Liver (tissue), 8 donors: ENCODE measurements at regions not wholly inside any gene's neighbourhood (a gene's known extent, or its start where the extent isn't known, plus 50 kb on each side); places are given as distances from the start of the nearest gene placed in this dataset.

Source experiments
- DNase-seq: peaks from one replicate; pipeline ENCODE4 v3.0.0-alpha.2; 2017; ENCODE audit warnings: low spot score
- H3K27ac ChIP-seq, 2 donors: one replicate each; pipeline ENCODE4 v1.7.0; 2013; ENCODE audit warnings: inconsistent platforms in 2 of 2, low read length in 2 of 2, control low read depth in 1 of 2, low read depth in 1 of 2, mild to moderate bottlenecking in 1 of 2
- H3K27me3 ChIP-seq, 4 donors: one replicate each; pipeline versions ENCODE4 v1.6.1 to v1.7.0; 2013; ENCODE audit warnings: low read length in 3 of 4, inconsistent platforms in 1 of 4, mild to moderate bottlenecking in 1 of 4, moderate library complexity in 1 of 4; ENCODE audit not compliant: control insufficient read depth in 4 of 4, insufficient read depth in 4 of 4
- H3K36me3 ChIP-seq, 4 donors: one replicate each; pipeline versions ENCODE4 v1.6.1 to v1.7.0; 2013; ENCODE audit warnings: low read length in 3 of 4, mild to moderate bottlenecking in 3 of 4, low read depth in 1 of 4, moderate library complexity in 1 of 4; ENCODE audit not compliant: control insufficient read depth in 4 of 4, insufficient read depth in 3 of 4
- H3K4me1 ChIP-seq, 4 donors: one replicate each; pipeline versions ENCODE4 v1.6.1 to v1.7.0; 2013; ENCODE audit warnings: low read length in 3 of 4, mild to moderate bottlenecking in 3 of 4, moderate library complexity in 1 of 4; ENCODE audit not compliant: control insufficient read depth in 4 of 4, insufficient read depth in 4 of 4
- H3K4me3 ChIP-seq, 3 donors: one replicate each; pipeline versions ENCODE4 v1.6.1 to v1.7.0; 2013; ENCODE audit warnings: low read length in 3 of 3, control low read depth in 1 of 3, low read depth in 1 of 3, mild to moderate bottlenecking in 1 of 3
- H3K9ac ChIP-seq, 2 donors: one replicate each; pipeline ENCODE4 v1.7.0; 2013; ENCODE audit warnings: low read length in 2 of 2, mild to moderate bottlenecking in 2 of 2, moderate library complexity in 2 of 2, control low read depth in 1 of 2, low read depth in 1 of 2
- H3K9me3 ChIP-seq, 4 donors: one replicate each; pipeline versions ENCODE4 v1.6.1 to v1.7.0; 2013; ENCODE audit warnings: low read length in 3 of 4; ENCODE audit not compliant: control insufficient read depth in 4 of 4
- EGR1 ChIP-seq, 2 donors: IDR thresholded peaks; 2 replicates each; pipeline ENCODE4 v1.6.1; 2016 to 2018; ENCODE audit warnings: antibody characterized with exemption in 2 of 2, low read depth in 2 of 2
- FOXA1 ChIP-seq: IDR thresholded peaks from 2 replicates; pipeline ENCODE4 v1.6.1; 2016; ENCODE audit warnings: antibody characterized with exemption
- FOXA2 ChIP-seq: IDR thresholded peaks from 2 replicates; pipeline ENCODE4 v1.6.1; 2016; ENCODE audit warnings: antibody characterized with exemption
- GABPA ChIP-seq, 2 donors: IDR thresholded peaks in 1 of 2; conservative IDR thresholded peaks in 1 of 2; 2 replicates each; pipeline ENCODE4 v1.6.1; 2016; ENCODE audit warnings: antibody characterized with exemption in 2 of 2, mild to moderate bottlenecking in 1 of 2, moderate library complexity in 1 of 2
- HNF4A ChIP-seq, 2 donors: conservative IDR thresholded peaks; 2 replicates each; pipeline ENCODE4 v1.6.1; 2016; ENCODE audit warnings: antibody characterized with exemption in 2 of 2, mild to moderate bottlenecking in 2 of 2
- HNF4G ChIP-seq: IDR thresholded peaks from 2 replicates; pipeline ENCODE4 v1.6.1; 2016; ENCODE audit warnings: antibody characterized with exemption
- JUND ChIP-seq, 2 donors: IDR thresholded peaks; 2 replicates each; pipeline ENCODE4 v1.6.1; 2016; ENCODE audit warnings: antibody characterized with exemption in 2 of 2
- NR2F2 ChIP-seq: IDR thresholded peaks from 2 replicates; pipeline ENCODE4 v1.6.1; 2016; ENCODE audit warnings: antibody characterized with exemption
- RAD21 ChIP-seq, 2 donors: IDR thresholded peaks; 2 replicates each; pipeline ENCODE4 v1.6.1; 2016; ENCODE audit warnings: antibody characterized with exemption in 2 of 2, mild to moderate bottlenecking in 2 of 2
- RXRA ChIP-seq, 2 donors: IDR thresholded peaks; 2 replicates each; pipeline ENCODE4 v1.6.1; 2017 to 2018; ENCODE audit warnings: antibody characterized with exemption in 2 of 2, mild to moderate bottlenecking in 1 of 2
- SP1 ChIP-seq: IDR thresholded peaks from 2 replicates; pipeline ENCODE4 v1.6.1; 2018; ENCODE audit warnings: antibody characterized with exemption, mild to moderate bottlenecking
- TAF1 ChIP-seq: conservative IDR thresholded peaks from 2 replicates; pipeline ENCODE4 v1.6.1; 2016; ENCODE audit warnings: antibody characterized with exemption, mild to moderate bottlenecking
- YY1 ChIP-seq: IDR thresholded peaks from 2 replicates; pipeline ENCODE4 v1.6.1; 2016; ENCODE audit warnings: antibody characterized with exemption, mild to moderate bottlenecking
- WGBS: extraction: QIAGEN DNeasy Blood & Tissue Kit; methylation state at CpG from one replicate; pipeline ENCODE4 v1.1.7; 2013; 5-methylcytosine and 5-hydroxymethylcytosine counted together
- TF ChIP-seq, protein P1 (sequence below): IDR thresholded peaks from 2 replicates; pipeline ENCODE4 v1.6.1; 2016; ENCODE audit warnings: antibody characterized with exemption
- TF ChIP-seq, protein P2 (sequence below): IDR thresholded peaks from 2 replicates; pipeline ENCODE4 v1.6.1; 2016; ENCODE audit warnings: antibody characterized with exemption
- TF ChIP-seq, protein P3 (sequence below): fragments of 150-350 bp; IDR thresholded peaks from 2 replicates; pipeline ENCODE4 v1.5.1; 2017; ENCODE audit warnings: improper control_type of control experiment, low read depth, low read length; ENCODE audit not compliant: missing input control
- TF ChIP-seq, protein P4 (sequence below): IDR thresholded peaks from 2 replicates; pipeline ENCODE4 v1.6.1; 2016; ENCODE audit warnings: antibody characterized with exemption, mild to moderate bottlenecking
- TF ChIP-seq, protein P5 (sequence below): IDR thresholded peaks from 2 replicates; pipeline ENCODE4 v1.6.1; 2016; ENCODE audit warnings: antibody characterized with exemption
- donor health status: healthy.
- donor health status: healthy.
- donor health status: healthy.
- donor health status: healthy.
- donor health status: healthy.

DNA sequence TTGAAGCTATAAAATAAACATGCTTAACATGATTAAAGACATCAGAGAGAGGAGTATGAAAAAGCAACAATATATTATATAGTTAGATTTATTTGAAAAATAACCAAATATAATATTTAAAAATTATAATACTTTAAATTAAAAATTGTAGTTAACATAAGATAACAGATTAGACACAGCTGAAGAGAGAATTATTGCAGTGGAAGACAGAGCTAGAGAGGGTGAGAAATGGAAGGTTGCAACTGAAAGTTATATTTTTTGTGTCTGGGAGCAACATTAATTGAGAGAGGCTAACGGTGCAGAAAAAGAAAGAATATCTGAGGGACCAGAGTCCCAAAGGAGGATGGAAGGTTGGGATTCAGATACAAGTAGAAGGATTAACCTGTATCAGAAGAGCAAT is 548.9 kb upstream of the FZD8 start:
- H3K27me3 ChIP-seq = no peaks in the 10 kb centered on the region
- H3K4me1 ChIP-seq = no peaks in the 10 kb centered on the region
- no peak overlapping the region for H3K9ac ChIP-seq
- TF ChIP-seq JUND (IDR thresholded peaks at IDR 0.05) (no peak), HNF4A (conservative IDR thresholded peaks at IDR 0.05) (no peak), NR2F2 (no peak), HNF4G (no peak), EGR1 (IDR thresholded peaks at IDR 0.05; ENCODE audit: low read depth in 2 of 2) (no peak), SP1 (no peak), TAF1 (no peak), FOXA1 (no peak), YY1 (no peak), RAD21 (IDR thresholded peaks at IDR 0.05) (no peak), RXRA (IDR thresholded peaks at IDR 0.05) (no peak), FOXA2 (no peak), GABPA (IDR thresholded peaks at IDR 0.05 in 1 of 2, conservative IDR thresholded peaks at IDR 0.05 in 1 of 2) (no peak)
- TF ChIP-seq, protein P1, sequence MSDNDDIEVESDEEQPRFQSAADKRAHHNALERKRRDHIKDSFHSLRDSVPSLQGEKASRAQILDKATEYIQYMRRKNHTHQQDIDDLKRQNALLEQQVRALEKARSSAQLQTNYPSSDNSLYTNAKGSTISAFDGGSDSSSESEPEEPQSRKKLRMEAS = no peak
- TF ChIP-seq, protein P2, sequence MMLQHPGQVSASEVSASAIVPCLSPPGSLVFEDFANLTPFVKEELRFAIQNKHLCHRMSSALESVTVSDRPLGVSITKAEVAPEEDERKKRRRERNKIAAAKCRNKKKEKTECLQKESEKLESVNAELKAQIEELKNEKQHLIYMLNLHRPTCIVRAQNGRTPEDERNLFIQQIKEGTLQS = no peak
- TF ChIP-seq, protein P3, sequence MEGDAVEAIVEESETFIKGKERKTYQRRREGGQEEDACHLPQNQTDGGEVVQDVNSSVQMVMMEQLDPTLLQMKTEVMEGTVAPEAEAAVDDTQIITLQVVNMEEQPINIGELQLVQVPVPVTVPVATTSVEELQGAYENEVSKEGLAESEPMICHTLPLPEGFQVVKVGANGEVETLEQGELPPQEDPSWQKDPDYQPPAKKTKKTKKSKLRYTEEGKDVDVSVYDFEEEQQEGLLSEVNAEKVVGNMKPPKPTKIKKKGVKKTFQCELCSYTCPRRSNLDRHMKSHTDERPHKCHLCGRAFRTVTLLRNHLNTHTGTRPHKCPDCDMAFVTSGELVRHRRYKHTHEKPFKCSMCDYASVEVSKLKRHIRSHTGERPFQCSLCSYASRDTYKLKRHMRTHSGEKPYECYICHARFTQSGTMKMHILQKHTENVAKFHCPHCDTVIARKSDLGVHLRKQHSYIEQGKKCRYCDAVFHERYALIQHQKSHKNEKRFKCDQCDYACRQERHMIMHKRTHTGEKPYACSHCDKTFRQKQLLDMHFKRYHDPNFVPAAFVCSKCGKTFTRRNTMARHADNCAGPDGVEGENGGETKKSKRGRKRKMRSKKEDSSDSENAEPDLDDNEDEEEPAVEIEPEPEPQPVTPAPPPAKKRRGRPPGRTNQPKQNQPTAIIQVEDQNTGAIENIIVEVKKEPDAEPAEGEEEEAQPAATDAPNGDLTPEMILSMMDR = no peak
- TF ChIP-seq, protein P4, sequence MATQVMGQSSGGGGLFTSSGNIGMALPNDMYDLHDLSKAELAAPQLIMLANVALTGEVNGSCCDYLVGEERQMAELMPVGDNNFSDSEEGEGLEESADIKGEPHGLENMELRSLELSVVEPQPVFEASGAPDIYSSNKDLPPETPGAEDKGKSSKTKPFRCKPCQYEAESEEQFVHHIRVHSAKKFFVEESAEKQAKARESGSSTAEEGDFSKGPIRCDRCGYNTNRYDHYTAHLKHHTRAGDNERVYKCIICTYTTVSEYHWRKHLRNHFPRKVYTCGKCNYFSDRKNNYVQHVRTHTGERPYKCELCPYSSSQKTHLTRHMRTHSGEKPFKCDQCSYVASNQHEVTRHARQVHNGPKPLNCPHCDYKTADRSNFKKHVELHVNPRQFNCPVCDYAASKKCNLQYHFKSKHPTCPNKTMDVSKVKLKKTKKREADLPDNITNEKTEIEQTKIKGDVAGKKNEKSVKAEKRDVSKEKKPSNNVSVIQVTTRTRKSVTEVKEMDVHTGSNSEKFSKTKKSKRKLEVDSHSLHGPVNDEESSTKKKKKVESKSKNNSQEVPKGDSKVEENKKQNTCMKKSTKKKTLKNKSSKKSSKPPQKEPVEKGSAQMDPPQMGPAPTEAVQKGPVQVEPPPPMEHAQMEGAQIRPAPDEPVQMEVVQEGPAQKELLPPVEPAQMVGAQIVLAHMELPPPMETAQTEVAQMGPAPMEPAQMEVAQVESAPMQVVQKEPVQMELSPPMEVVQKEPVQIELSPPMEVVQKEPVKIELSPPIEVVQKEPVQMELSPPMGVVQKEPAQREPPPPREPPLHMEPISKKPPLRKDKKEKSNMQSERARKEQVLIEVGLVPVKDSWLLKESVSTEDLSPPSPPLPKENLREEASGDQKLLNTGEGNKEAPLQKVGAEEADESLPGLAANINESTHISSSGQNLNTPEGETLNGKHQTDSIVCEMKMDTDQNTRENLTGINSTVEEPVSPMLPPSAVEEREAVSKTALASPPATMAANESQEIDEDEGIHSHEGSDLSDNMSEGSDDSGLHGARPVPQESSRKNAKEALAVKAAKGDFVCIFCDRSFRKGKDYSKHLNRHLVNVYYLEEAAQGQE = no peak
- TF ChIP-seq, protein P5, sequence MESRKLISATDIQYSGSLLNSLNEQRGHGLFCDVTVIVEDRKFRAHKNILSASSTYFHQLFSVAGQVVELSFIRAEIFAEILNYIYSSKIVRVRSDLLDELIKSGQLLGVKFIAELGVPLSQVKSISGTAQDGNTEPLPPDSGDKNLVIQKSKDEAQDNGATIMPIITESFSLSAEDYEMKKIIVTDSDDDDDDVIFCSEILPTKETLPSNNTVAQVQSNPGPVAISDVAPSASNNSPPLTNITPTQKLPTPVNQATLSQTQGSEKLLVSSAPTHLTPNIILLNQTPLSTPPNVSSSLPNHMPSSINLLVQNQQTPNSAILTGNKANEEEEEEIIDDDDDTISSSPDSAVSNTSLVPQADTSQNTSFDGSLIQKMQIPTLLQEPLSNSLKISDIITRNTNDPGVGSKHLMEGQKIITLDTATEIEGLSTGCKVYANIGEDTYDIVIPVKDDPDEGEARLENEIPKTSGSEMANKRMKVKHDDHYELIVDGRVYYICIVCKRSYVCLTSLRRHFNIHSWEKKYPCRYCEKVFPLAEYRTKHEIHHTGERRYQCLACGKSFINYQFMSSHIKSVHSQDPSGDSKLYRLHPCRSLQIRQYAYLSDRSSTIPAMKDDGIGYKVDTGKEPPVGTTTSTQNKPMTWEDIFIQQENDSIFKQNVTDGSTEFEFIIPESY = no peak
- DNase-seq = no peak
- peaks cover 0 to 4% (median 1%) of the 10 kb centered on the region in 4 donors for H3K9me3 ChIP-seq
- no peak overlapping the region for H3K4me3 ChIP-seq
- no peak overlapping the region for H3K27ac ChIP-seq
- WGBS = 75% methylated on average over 1 of the region's 1 CpG
- no peaks in the 10 kb centered on the region for H3K36me3 ChIP-seq
